Keratinocyte (primary cell): ENCODE measurements at regions not wholly inside any gene's neighbourhood (a gene's known extent, or its start where the extent isn't known, plus 50 kb on each side); places are given as distances from the start of the nearest gene placed in this dataset.

Experiments used
- EZH2 ChIP-seq: IDR thresholded peaks from one replicate; pipeline ENCODE4 v1.6.1; 2012; ENCODE audit warnings: inconsistent platforms, mild to moderate bottlenecking, low read length, moderate library complexity
- TF ChIP-seq, protein P1 (sequence below), 3 experiments: IDR thresholded peaks in 1 of 3; conservative IDR thresholded peaks in 1 of 3; optimal IDR thresholded peaks in 1 of 3; 2 replicates in 2 of 3; 3 replicates in 1 of 3; pipeline versions ENCODE3 to v1.5.1; 2011; ENCODE audit warnings: low read length in 3 of 3, mild to moderate bottlenecking in 3 of 3, moderate library complexity in 2 of 3, control low read depth in 1 of 3, inconsistent platforms in 1 of 3; ENCODE audit not compliant: insufficient read depth in 2 of 3; ENCODE audit errors: extremely low read depth in 1 of 3

DNA sequence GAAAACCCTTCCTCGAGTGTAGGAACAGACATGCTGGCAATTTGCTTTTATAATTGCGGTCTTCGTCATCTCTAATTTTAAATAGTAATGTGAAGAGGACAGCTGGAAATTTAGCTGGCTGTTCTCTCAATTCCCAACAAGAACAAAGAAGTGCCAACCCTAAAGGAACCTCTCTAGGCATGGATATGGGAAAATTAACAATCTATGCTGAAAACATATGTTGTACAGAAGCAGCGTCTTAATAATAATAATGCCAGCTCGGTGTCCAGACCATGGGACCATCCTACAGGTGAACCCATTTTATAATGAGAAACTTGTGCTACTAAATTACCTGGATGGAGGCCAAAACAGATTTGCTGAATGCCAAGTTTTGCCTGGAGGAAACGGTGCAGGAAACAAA, 641.4 kb upstream of the MGMT start:
- TF ChIP-seq, protein P1, sequence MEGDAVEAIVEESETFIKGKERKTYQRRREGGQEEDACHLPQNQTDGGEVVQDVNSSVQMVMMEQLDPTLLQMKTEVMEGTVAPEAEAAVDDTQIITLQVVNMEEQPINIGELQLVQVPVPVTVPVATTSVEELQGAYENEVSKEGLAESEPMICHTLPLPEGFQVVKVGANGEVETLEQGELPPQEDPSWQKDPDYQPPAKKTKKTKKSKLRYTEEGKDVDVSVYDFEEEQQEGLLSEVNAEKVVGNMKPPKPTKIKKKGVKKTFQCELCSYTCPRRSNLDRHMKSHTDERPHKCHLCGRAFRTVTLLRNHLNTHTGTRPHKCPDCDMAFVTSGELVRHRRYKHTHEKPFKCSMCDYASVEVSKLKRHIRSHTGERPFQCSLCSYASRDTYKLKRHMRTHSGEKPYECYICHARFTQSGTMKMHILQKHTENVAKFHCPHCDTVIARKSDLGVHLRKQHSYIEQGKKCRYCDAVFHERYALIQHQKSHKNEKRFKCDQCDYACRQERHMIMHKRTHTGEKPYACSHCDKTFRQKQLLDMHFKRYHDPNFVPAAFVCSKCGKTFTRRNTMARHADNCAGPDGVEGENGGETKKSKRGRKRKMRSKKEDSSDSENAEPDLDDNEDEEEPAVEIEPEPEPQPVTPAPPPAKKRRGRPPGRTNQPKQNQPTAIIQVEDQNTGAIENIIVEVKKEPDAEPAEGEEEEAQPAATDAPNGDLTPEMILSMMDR (optimal IDR thresholded peaks at IDR 0.05 in 1 of 3, IDR thresholded peaks at IDR 0.05 in 1 of 3, conservative IDR thresholded peaks at IDR 0.05 in 1 of 3; ENCODE audit: extremely low read depth in 1 of 3, insufficient read depth in 2 of 3, low read length in 3 of 3): no peak
- TF ChIP-seq EZH2: no peak
